Ishikawa (cell line): ENCODE measurements at regions not wholly inside any gene's neighbourhood (a gene's known extent, or its start where the extent isn't known, plus 50 kb on each side); places are given as distances from the start of the nearest gene placed in this dataset.

ENCODE experiments used
- CEBPB ChIP-seq: IDR thresholded peaks from 2 replicates; pipeline ENCODE4 v1.6.1; 2012
- EP300 ChIP-seq: IDR thresholded peaks from 2 replicates; pipeline ENCODE4 v1.6.1; 2012; ENCODE audit warnings: borderline replicate concordance
- NFIC ChIP-seq: IDR thresholded peaks from 2 replicates; pipeline ENCODE4 v1.6.1; 2012
- REST ChIP-seq: IDR thresholded peaks from 2 replicates; pipeline ENCODE4 v1.6.1; 2012; ENCODE audit warnings: low read depth, mild to moderate bottlenecking
- USF1 ChIP-seq: IDR thresholded peaks from 2 replicates; pipeline ENCODE4 v1.6.1; 2012
- YY1 ChIP-seq: IDR thresholded peaks from 2 replicates; pipeline ENCODE4 v1.6.1; 2012; ENCODE audit warnings: low read depth

GRCh38 chr2:109679225-109679624 lies 65.1 kb downstream of the SOWAHC start:
- no peak for TF ChIP-seq CEBPB
- TF ChIP-seq USF1 = no peak
- TF ChIP-seq REST = no peak
- no peak for TF ChIP-seq YY1
- no peak for TF ChIP-seq EP300
- no peak for TF ChIP-seq NFIC
